ENCODE measurements at regions not wholly inside any gene's neighbourhood (a gene's known extent, or its start where the extent isn't known, plus 50 kb on each side); places are given as distances from the start of the nearest gene placed in this dataset.

GRCh38 chr2:43162511-43162776 is 64.0 kb downstream of the ZFP36L2 start:
- Histone ChIP-seq H3K27ac (no peak overlapping the region), H3K9me3 (no peaks in the 10 kb centered on the region), H3K36me3 (no peaks in the 10 kb centered on the region), H3K4me3 (no peak overlapping the region), H3K27me3 (no peaks in the 10 kb centered on the region), H3K4me1 (peaks cover 10 to 53% (median 32%) of the 10 kb centered on the region in 9 donors)
- TF ChIP-seq CTCF (IDR thresholded peaks at IDR 0.05), result no peak
- no peak for ATAC-seq
- no peak for DNase-seq
- intact Hi-C loops (cut with DNase I), result no loop called here
- 96 to 99% methylated on average over 4 of the region's 4 CpGs for WGBS, 2 donors

GRCh38 chr2:43161650-43162510 is 64.5 kb downstream of the ZFP36L2 start:
- Histone ChIP-seq H3K36me3 (no peaks in the 10 kb centered on the region), H3K27me3 (no peaks in the 10 kb centered on the region), H3K9me3 (no peaks in the 10 kb centered on the region), H3K27ac (no peak overlapping the region), H3K4me1 (peaks cover 10 to 53% (median 33%) of the 10 kb centered on the region in 9 donors), H3K4me3 (no peak overlapping the region)
- ATAC-seq, result no peak
- intact Hi-C loops (cut with DNase I), result no loop called here
- 82 to 86% methylated on average over 15 of the region's 15 CpGs for WGBS, 2 donors
- no peak for DNase-seq
- no peak for TF ChIP-seq CTCF (IDR thresholded peaks at IDR 0.05)

- Histone ChIP-seq H3K36me3 (no peaks in the 10 kb centered on the region), H3K9me3 (no peaks in the 10 kb centered on the region), H3K4me3 (no peak overlapping the region), H3K27ac (peak overlapping the region in 1 of 10 donors; percentile 21), H3K27me3 (no peaks in the 10 kb centered on the region), H3K4me1 (peaks cover 10 to 53% (median 33%) of the 10 kb centered on the region in 9 donors)
- DNase-seq (no peak), ATAC-seq (no peak)
- WGBS, 2 donors, result 46 to 68% methylated on average over 5 of the region's 5 CpGs
- intact Hi-C loops (cut with DNase I), result no loop called here
- TF ChIP-seq CTCF (IDR thresholded peaks at IDR 0.05), result no peak
Measured at GRCh38 chr2:43160778-43161177, 65.6 kb downstream of the ZFP36L2 start.

- intact Hi-C loops (cut with DNase I), result loop anchor here in 5 of 10 donors (2.0 to 10.0 kb wide), 3 partner anchors 55 to 59 kb away; no protein-coding TSS in a partner anchor
- Histone ChIP-seq H3K4me3 (no peak overlapping the region), H3K9me3 (no peaks in the 10 kb centered on the region), H3K27ac (peak overlapping the region; percentile 29 to 88 (median 80)), H3K36me3 (no peaks in the 10 kb centered on the region), H3K27me3 (no peaks in the 10 kb centered on the region), H3K4me1 (peaks cover 10 to 53% (median 33%) of the 10 kb centered on the region in 9 donors)
- TF ChIP-seq CTCF (IDR thresholded peaks at IDR 0.05), result no peak
- no peak for DNase-seq
- no peak for ATAC-seq
- WGBS, 2 donors, result 84 to 88% methylated on average over 7 of the region's 7 CpGs
Measured at GRCh38 chr2:43159797-43160196, 66.6 kb downstream of the ZFP36L2 start.

Measured in heart right ventricle (tissue), 16 donors.